Activated T-helper 2 cell treated with anti-CD3 and anti-CD28 coated beads, Interferon-gamma antibody, Interleukin-2, Interleukin-4, amounts not matched to agents 10 μg/mL and 5 μg/mL and 100 μg/mL, durations not matched to agents 14 hours and 24 hours and 36 hours (primary cell): ENCODE measurements at regions not wholly inside any gene's neighbourhood (a gene's known extent, or its start where the extent isn't known, plus 50 kb on each side); places are given as distances from the start of the nearest gene placed in this dataset.
"Not testable (repeated sequence)": the region's sequence is repeated elsewhere in the genome, so short reads cannot be mapped to it uniquely, and the experiment has no call there.

Experiments used
- DNase-seq: peaks from one replicate; pipeline ENCODE4 v3.0.0; 2021; ENCODE audit warnings: low spot score
- H3K27ac Mint-ChIP-seq: one replicate; pipeline ENCODE4 v1.8.0; 2021; ENCODE audit warnings: mixed read lengths
- H3K27me3 Mint-ChIP-seq: one replicate; pipeline ENCODE4 v1.8.0; 2021; ENCODE audit warnings: low read depth, mixed read lengths
- H3K36me3 Mint-ChIP-seq: one replicate; pipeline ENCODE4 v1.8.0; 2021; ENCODE audit warnings: low read depth, mixed read lengths
- H3K4me1 Mint-ChIP-seq: one replicate; pipeline ENCODE4 v1.8.0; 2021; ENCODE audit warnings: low read depth, mixed read lengths
- H3K4me3 Mint-ChIP-seq: one replicate; pipeline ENCODE4 v1.8.0; 2021; ENCODE audit warnings: low read depth, mild to moderate bottlenecking, moderate library complexity, mixed read lengths
- H3K9me3 Mint-ChIP-seq: one replicate; pipeline ENCODE4 v1.8.0; 2021; ENCODE audit warnings: mixed read lengths
- intact Hi-C: fragments of 100-400 bp; cut with micrococcal nuclease; formaldehyde crosslinking; loops from one replicate; pipeline ENCODE4 v1.15.1; 2023

DNA sequence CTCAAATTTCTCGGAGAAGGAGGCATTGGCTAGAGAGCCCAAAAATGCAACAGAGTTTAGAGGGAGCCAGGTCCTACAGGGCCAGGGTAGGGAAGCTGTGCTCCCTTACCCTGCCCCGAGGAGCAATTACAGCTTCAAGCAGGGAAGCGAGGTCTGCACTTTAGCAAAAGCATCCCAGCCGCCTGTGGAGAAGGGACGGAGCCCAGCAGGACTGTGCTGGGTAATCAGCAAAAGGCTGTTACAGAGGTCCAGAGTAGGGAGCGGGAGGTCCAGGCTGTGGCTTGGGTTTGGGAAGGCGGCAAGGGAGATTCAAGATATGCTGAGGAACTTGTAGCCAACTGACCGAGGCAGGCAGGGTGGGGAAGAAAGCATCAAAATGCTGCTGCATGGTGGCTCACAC, 162.6 kb downstream of the TMEM132E start:
- Mint-ChIP-seq H3K27ac (no peak overlapping the region), H3K27me3 (peaks cover 11% of the 10 kb centered on the region), H3K36me3 (no peaks in the 10 kb centered on the region), H3K9me3 (no peaks in the 10 kb centered on the region), H3K4me3 (no peak overlapping the region), H3K4me1 (no peaks in the 10 kb centered on the region)
- intact Hi-C loops, result no loop called here
- DNase-seq, result no peak

- no peak for DNase-seq
- Mint-ChIP-seq H3K4me3 (no peak overlapping the region), H3K27ac (no peak overlapping the region), H3K27me3 (peaks cover 6% of the 10 kb centered on the region), H3K4me1 (no peaks in the 10 kb centered on the region), H3K36me3 (no peaks in the 10 kb centered on the region), H3K9me3 (no peaks in the 10 kb centered on the region)
- intact Hi-C loops, result no loop called here
These were observed 161.5 kb downstream of the TMEM132E start for GRCh38 chr17:34740565-34741520.

DNA sequence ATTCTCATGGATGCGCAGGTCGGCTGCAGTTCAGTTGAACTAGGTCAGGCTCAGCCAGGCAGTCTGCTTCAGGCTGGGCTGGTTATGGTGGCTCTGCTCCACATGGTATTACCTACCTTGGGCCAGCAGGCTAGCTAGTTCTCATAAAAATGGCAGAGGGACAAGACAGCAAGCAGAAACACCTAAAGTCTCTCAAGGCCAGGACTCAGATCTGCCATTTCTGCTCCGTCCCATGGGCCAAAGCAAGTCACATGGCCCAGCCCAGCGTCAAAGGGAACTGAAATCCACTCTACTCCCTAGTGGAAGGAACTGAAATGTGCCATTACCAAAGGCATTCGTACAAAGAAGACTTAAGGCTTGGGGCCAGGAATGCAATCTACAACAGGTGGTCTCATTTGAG, 160.0 kb downstream of the TMEM132E start:
- no peaks in the 10 kb centered on the region for H3K9me3 Mint-ChIP-seq
- no peaks in the 10 kb centered on the region for H3K4me1 Mint-ChIP-seq
- no peak overlapping the region for H3K27ac Mint-ChIP-seq
- H3K4me3 Mint-ChIP-seq, result no peak overlapping the region
- no peak for DNase-seq
- H3K36me3 Mint-ChIP-seq, result no peaks in the 10 kb centered on the region
- H3K27me3 Mint-ChIP-seq, result peaks cover 6% of the 10 kb centered on the region
- intact Hi-C loops, result no loop called here

DNA sequence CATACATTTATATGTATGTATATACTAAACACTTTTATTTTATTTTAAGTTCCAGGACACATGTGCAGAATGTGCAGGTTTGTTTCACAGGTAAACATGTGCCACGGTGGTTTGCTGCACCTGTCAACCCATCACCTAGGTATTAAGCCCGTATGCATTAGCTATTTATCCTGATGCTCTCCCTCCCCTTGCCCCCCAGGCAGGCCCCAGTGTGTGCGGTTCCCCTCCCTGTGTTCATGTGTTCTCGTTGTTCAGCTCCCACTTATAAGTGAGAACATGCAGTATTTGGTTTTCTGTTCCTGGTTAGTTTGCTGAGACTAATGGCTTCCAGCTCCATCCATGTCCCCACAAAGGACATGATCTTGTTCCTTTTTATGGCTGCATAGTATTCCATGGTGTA, 158.3 kb downstream of the TMEM132E start:
- H3K4me1 Mint-ChIP-seq, H3K36me3 Mint-ChIP-seq, H3K27ac Mint-ChIP-seq, DNase-seq, H3K4me3 Mint-ChIP-seq, H3K27me3 Mint-ChIP-seq, H3K9me3 Mint-ChIP-seq, intact Hi-C loops: not testable (repeated sequence)

DNA sequence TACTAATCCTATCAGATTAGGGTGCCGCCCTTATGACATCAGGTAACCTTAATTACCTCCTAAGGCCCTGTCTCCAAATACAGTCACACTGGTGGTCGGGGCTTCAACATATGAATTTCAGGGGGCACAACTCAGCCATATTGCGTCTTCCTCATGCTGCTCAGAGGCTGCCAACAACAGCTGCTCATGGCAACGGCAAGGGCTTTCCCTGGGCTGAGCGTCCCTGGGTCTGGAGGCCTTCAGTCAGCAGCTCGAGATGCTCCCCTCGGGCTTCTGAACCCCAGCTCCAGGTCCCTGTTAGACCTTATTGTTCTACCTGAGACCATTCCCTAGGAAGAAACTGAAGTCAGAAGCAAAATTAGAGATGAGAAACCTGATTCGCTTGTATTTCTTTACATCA, 157.2 kb downstream of the TMEM132E start:
- no peaks in the 10 kb centered on the region for H3K4me1 Mint-ChIP-seq
- no peak overlapping the region for H3K4me3 Mint-ChIP-seq
- H3K9me3 Mint-ChIP-seq, result no peaks in the 10 kb centered on the region
- peaks cover under 1% of the 10 kb centered on the region for H3K27me3 Mint-ChIP-seq
- no peaks in the 10 kb centered on the region for H3K36me3 Mint-ChIP-seq
- DNase-seq, result no peak
- intact Hi-C loops, result no loop called here
- no peak overlapping the region for H3K27ac Mint-ChIP-seq

DNA sequence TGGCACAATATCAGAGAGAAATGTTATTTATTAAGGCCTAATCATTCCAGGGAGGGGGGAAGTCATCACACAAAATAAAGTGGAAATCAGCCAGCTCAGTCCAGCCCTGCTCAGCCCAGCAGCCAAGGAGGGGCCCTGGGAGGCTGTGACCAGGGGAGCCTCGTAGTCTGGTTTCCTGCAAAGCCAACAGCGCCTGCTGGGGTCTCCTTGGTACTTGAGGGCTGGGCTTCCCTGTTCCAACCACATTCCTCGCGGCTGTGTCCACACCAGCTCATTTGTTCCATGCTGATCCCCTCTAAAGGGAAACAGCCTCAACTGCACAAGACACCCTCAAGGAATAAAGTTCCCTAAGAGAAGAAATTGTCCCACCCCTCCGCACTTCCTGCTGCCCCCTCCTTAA, 154.0 kb downstream of the TMEM132E start:
- intact Hi-C loops, result no loop called here
- Mint-ChIP-seq H3K4me3 (no peak overlapping the region), H3K36me3 (no peaks in the 10 kb centered on the region), H3K4me1 (no peaks in the 10 kb centered on the region), H3K27ac (no peak overlapping the region), H3K27me3 (no peaks in the 10 kb centered on the region), H3K9me3 (no peaks in the 10 kb centered on the region)
- no peak for DNase-seq

DNA sequence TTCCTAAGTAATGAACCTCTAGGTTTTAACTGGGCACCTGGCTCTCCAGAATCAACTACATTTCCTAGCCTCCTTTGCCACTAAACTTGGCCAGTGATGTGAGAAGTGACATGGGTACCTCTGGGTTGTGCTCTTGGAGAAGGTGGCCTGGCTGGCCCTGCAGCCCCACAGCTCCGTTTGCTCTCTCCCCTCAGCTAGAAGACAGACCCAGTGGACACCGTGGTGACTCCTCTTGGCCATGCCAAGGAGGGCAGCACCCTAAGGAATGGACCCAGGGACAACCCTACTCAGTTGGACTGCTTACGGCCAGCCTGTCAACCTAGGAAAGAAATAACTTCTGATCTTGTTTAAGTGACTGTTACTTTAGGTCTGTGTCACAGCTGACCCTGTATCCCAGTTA, 151.4 kb downstream of the TMEM132E start:
- H3K36me3 Mint-ChIP-seq, result no peaks in the 10 kb centered on the region
- H3K9me3 Mint-ChIP-seq, result no peaks in the 10 kb centered on the region
- H3K4me3 Mint-ChIP-seq, result no peak overlapping the region
- no peak for DNase-seq
- intact Hi-C loops, result no loop called here
- H3K27ac Mint-ChIP-seq, result no peak overlapping the region
- peaks cover 3% of the 10 kb centered on the region for H3K27me3 Mint-ChIP-seq
- no peaks in the 10 kb centered on the region for H3K4me1 Mint-ChIP-seq

GRCh38 chr17:34728771-34729310, 149.5 kb downstream of the TMEM132E start:
- peaks cover 3% of the 10 kb centered on the region for H3K27me3 Mint-ChIP-seq
- H3K4me1 Mint-ChIP-seq, result no peaks in the 10 kb centered on the region
- no peaks in the 10 kb centered on the region for H3K36me3 Mint-ChIP-seq
- no peak overlapping the region for H3K27ac Mint-ChIP-seq
- H3K4me3 Mint-ChIP-seq, result no peak overlapping the region
- intact Hi-C loops, result no loop called here
- no peaks in the 10 kb centered on the region for H3K9me3 Mint-ChIP-seq
- DNase-seq, result no peak

GRCh38 chr17:34727601-34728000, 148.2 kb downstream of the TMEM132E start:
- intact Hi-C loops, result no loop called here
- Mint-ChIP-seq H3K36me3 (no peaks in the 10 kb centered on the region), H3K4me1 (no peaks in the 10 kb centered on the region), H3K9me3 (no peaks in the 10 kb centered on the region), H3K27me3 (peaks cover 3% of the 10 kb centered on the region), H3K27ac (no peak overlapping the region), H3K4me3 (no peak overlapping the region)
- DNase-seq, result no peak

DNA sequence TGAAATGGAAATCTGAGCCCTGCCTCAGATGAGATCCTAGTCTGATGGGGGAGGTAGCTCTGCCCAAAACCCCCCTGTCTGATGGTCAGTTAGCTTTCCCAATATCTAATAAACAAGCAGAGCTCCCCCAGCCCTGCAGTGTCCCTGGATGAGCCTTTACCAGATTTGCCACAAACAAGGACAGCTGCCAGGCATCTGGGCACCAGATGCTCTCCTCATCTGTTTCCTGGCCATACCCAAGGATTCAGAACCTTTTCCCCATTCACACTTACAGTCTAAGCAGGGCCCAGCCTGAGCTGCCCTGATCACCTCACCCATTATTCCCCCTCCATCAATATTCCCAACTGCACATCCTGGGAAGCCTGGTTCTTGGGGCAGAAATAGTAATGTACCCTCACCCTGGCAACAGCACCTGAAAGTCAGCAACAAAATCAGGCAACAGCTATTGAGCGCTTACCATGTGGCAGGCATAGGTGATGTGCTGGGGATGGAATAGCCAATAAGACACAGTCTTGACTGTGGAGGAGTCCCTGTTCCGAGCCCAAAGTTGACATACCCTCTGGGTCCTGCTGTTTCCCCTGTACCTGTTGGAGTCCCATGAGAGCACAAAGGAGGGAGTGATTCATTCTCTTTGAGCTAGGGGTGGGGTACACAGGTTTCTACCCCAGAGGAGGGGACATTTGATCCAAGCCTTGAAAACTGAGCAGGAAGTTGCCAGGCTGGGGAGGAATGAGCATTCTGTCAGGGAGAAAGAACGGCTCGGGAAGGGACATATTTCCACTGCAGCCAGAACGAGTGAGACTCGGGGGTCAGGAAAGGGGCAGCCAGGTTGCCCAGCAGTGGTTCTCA, 147.4 kb downstream of the TMEM132E start:
- intact Hi-C loops, result no loop called here
- Mint-ChIP-seq H3K36me3 (no peaks in the 10 kb centered on the region), H3K9me3 (no peaks in the 10 kb centered on the region), H3K27ac (no peak overlapping the region), H3K4me1 (no peaks in the 10 kb centered on the region), H3K4me3 (no peak overlapping the region), H3K27me3 (peaks cover 3% of the 10 kb centered on the region)
- DNase-seq, result no peak

DNA sequence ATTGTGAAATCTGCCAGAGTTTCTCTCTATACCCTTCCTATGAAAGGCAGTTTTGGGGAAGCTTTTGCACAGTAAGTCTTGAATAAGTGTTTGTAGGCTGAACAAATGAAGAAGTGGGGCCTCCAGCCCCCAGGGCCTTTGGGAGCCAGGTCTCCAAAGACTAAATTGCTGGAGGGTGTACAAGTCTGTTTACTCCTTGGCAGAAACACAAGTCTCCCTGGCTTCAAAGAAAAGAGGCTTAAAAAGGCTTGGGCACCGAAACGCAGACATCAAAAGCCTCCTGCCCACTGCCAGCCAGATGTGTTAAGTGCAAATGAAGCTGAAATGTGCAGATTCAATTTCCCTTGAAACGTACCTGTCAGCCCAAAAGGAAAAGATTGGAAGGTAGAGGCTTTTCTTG, 146.3 kb downstream of the TMEM132E start:
- H3K27ac Mint-ChIP-seq, result no peak overlapping the region
- DNase-seq, result no peak
- H3K4me1 Mint-ChIP-seq, result no peaks in the 10 kb centered on the region
- intact Hi-C loops, result no loop called here
- no peak overlapping the region for H3K4me3 Mint-ChIP-seq
- H3K36me3 Mint-ChIP-seq, result no peaks in the 10 kb centered on the region
- H3K9me3 Mint-ChIP-seq, result no peaks in the 10 kb centered on the region
- peaks cover 3% of the 10 kb centered on the region for H3K27me3 Mint-ChIP-seq

GRCh38 chr17:34725008-34725407, 145.6 kb downstream of the TMEM132E start:
- Mint-ChIP-seq H3K9me3 (no peaks in the 10 kb centered on the region), H3K4me1 (no peaks in the 10 kb centered on the region), H3K36me3 (no peaks in the 10 kb centered on the region), H3K4me3 (no peak overlapping the region), H3K27me3 (peaks cover 3% of the 10 kb centered on the region), H3K27ac (no peak overlapping the region)
- DNase-seq, result no peak
- intact Hi-C loops, result no loop called here

- Mint-ChIP-seq H3K27me3 (peaks cover 3% of the 10 kb centered on the region), H3K4me3 (no peak overlapping the region), H3K9me3 (no peaks in the 10 kb centered on the region), H3K4me1 (no peaks in the 10 kb centered on the region), H3K27ac (no peak overlapping the region), H3K36me3 (no peaks in the 10 kb centered on the region)
- intact Hi-C loops, result no loop called here
- no peak for DNase-seq
These were observed 144.5 kb downstream of the TMEM132E start for GRCh38 chr17:34723875-34724274.
